ENCODE measurements at regions not wholly inside any gene's neighbourhood (a gene's known extent, or its start where the extent isn't known, plus 50 kb on each side); places are given as distances from the start of the nearest gene placed in this dataset.

GRCh38 chr4:120452001-120452400 is 385.4 kb upstream of the MAD2L1 start:
- H3K36me3 ChIP-seq (ENCODE audit: control insufficient read depth in 2 of 2, extremely low read depth in 1 of 2, insufficient read depth in 2 of 2, low read length in 2 of 2): no peaks in the 10 kb centered on the region
- no peaks in the 10 kb centered on the region for H3K9me3 ChIP-seq (ENCODE audit: control insufficient read depth, low read depth, low read length)
- H3K79me2 ChIP-seq (ENCODE audit: control insufficient read depth, insufficient read depth, low read length): no peaks in the 10 kb centered on the region
- no peak for DNase-seq (ENCODE audit: low read depth, low spot score)
- no peak overlapping the region for H3K4me2 ChIP-seq (ENCODE audit: control insufficient read depth, extremely low read depth, insufficient read depth, low read depth, low read length)
- H3K4me3 ChIP-seq (ENCODE audit: control insufficient read depth in 2 of 3, extremely low read depth in 1 of 3, insufficient read depth in 2 of 3, low read depth in 1 of 3, low read length in 3 of 3): no peak overlapping the region
- no peak overlapping the region for H3K27ac ChIP-seq (ENCODE audit: control insufficient read depth, insufficient read depth, low read length)
- no peak for FAIRE-seq
- TF ChIP-seq EZH2 (IDR thresholded peaks at IDR 0.05; ENCODE audit: low read length) (no peak), CTCF (optimal IDR thresholded peaks at IDR 0.05 in 1 of 3, IDR thresholded peaks at IDR 0.05 in 1 of 3, conservative IDR thresholded peaks at IDR 0.05 in 1 of 3; ENCODE audit: extremely low read depth in 1 of 3, insufficient read depth in 2 of 3, low read length in 3 of 3) (no peak)
- no peaks in the 10 kb centered on the region for H3K9me1 ChIP-seq (ENCODE audit: control insufficient read depth, extremely low read depth, insufficient read depth, low read length)
- no peaks in the 10 kb centered on the region for H3K4me1 ChIP-seq (ENCODE audit: control insufficient read depth, extremely low read depth, insufficient read depth, low read length)
- dilution Hi-C loops (cut with MboI; ENCODE audit: extremely low pct_ligation_motif_present, low sequenced_read_pairs): no loop called here
- no peaks in the 10 kb centered on the region for H4K20me1 ChIP-seq (ENCODE audit: control insufficient read depth, extremely low read depth, insufficient read depth, low read length)
- no peak overlapping the region for H3K9ac ChIP-seq (ENCODE audit: control insufficient read depth, extremely low read depth, insufficient read depth, low read length)
- H2AFZ ChIP-seq (ENCODE audit: control insufficient read depth, low read length): no peak overlapping the region
- no peaks in the 10 kb centered on the region for H3K27me3 ChIP-seq (ENCODE audit: control insufficient read depth, extremely low read depth, insufficient read depth, low read length)

GRCh38 chr4:120447774-120448173 is 381.1 kb upstream of the MAD2L1 start:
- Histone ChIP-seq H3K9me3 (ENCODE audit: control insufficient read depth, low read depth, low read length) (no peaks in the 10 kb centered on the region), H4K20me1 (ENCODE audit: control insufficient read depth, extremely low read depth, insufficient read depth, low read length) (no peaks in the 10 kb centered on the region), H3K79me2 (ENCODE audit: control insufficient read depth, insufficient read depth, low read length) (no peaks in the 10 kb centered on the region), H3K4me3 (ENCODE audit: control insufficient read depth in 2 of 3, extremely low read depth in 1 of 3, insufficient read depth in 2 of 3, low read depth in 1 of 3, low read length in 3 of 3) (no peak overlapping the region), H2AFZ (ENCODE audit: control insufficient read depth, low read length) (no peak overlapping the region), H3K27ac (ENCODE audit: control insufficient read depth, insufficient read depth, low read length) (no peak overlapping the region), H3K36me3 (ENCODE audit: control insufficient read depth in 2 of 2, extremely low read depth in 1 of 2, insufficient read depth in 2 of 2, low read length in 2 of 2) (no peaks in the 10 kb centered on the region), H3K9me1 (ENCODE audit: control insufficient read depth, extremely low read depth, insufficient read depth, low read length) (no peaks in the 10 kb centered on the region), H3K9ac (ENCODE audit: control insufficient read depth, extremely low read depth, insufficient read depth, low read length) (no peak overlapping the region), H3K27me3 (ENCODE audit: control insufficient read depth, extremely low read depth, insufficient read depth, low read length) (no peaks in the 10 kb centered on the region), H3K4me2 (ENCODE audit: control insufficient read depth, extremely low read depth, insufficient read depth, low read depth, low read length) (no peak overlapping the region), H3K4me1 (ENCODE audit: control insufficient read depth, extremely low read depth, insufficient read depth, low read length) (no peaks in the 10 kb centered on the region)
- FAIRE-seq: no peak
- dilution Hi-C loops (cut with MboI; ENCODE audit: extremely low pct_ligation_motif_present, low sequenced_read_pairs): no loop called here
- no peak for DNase-seq (ENCODE audit: low read depth, low spot score)
- TF ChIP-seq CTCF (optimal IDR thresholded peaks at IDR 0.05 in 1 of 3, IDR thresholded peaks at IDR 0.05 in 1 of 3, conservative IDR thresholded peaks at IDR 0.05 in 1 of 3; ENCODE audit: extremely low read depth in 1 of 3, insufficient read depth in 2 of 3, low read length in 3 of 3) (no peak), EZH2 (IDR thresholded peaks at IDR 0.05; ENCODE audit: low read length) (no peak)
